HT1080 (cell line): ENCODE measurements at regions not wholly inside any gene's neighbourhood (a gene's known extent, or its start where the extent isn't known, plus 50 kb on each side); places are given as distances from the start of the nearest gene placed in this dataset.

Experiments used
- DNase-seq: peaks from one replicate; pipeline ENCODE4 v3.0.0-alpha.2; 2015; ENCODE audit warnings: low read depth

DNA sequence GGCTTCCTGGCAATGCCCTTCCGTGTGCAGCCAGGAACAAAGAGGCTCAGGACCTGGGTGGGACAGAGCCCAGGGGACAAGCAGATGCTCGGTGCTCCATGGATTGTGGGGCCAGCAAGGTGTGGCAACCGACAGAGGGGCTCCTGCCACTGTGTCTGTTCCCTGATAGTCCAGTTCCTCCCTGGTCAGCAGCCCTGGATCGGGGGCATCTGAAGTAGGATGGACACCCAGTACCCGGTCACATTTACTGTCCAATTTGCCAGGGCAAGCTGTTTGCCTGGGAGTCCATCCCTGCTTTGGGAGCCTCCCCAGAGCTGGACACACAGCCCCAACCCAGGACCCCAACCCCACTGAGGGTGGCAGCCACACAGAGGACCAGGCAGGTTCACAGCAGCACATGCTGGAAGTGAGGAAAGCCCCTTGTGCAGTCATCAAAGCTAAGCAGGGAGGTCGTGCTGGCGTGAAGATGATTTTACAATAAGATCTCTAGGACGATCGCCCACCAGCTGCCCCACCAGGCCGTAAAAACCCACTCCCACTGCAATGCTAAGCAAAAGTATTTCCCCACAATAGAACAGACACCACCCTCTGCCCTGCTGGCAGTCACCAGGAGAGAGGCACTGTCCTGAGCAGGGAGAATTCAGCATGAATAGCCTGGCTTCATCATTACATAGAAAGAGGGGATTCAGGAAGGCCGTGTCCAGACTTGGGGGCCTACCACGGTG, 141.7 kb downstream of the NDUFA10 start:
- DNase-seq: no peak

DNA sequence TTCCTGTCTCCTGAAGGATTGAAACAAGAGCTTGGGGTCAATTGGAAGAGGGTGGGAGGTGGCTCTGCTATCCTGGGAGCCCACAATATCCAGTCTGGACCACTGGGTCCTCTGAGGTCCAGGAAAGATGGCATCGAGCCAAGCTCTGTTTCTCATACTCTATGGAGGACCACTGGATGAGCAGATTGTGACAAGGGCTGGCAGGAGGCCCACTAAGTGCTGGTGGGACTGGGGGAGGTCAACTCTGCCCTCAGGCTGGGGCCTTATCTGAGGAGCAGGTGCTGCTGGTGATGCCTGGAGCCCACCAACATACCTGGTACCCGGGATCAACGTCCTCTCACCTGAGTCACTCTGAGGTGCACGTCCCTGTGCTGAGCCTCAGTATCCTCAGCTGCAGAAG, 142.4 kb downstream of the NDUFA10 start:
- no peak for DNase-seq

DNA sequence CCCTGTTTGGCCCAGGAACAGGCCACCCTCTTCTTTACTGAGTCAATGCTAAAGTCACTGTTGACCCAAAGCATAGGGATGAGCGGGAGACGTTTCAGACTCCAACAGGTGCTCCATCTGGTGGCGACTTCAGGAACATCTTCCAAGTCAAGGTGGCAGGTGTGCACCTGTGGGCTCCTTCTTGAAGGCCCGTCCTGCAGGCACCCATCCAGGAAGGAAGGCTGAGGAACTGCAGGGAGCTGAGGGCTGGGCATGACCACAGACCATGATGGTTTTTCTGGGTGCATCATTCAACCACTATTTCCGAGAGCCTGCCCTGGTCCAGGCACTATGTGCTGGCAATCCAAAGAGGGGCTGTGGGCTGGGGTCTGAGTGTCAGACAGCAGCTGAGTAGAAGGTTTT, 142.8 kb downstream of the NDUFA10 start:
- DNase-seq: no peak

DNA sequence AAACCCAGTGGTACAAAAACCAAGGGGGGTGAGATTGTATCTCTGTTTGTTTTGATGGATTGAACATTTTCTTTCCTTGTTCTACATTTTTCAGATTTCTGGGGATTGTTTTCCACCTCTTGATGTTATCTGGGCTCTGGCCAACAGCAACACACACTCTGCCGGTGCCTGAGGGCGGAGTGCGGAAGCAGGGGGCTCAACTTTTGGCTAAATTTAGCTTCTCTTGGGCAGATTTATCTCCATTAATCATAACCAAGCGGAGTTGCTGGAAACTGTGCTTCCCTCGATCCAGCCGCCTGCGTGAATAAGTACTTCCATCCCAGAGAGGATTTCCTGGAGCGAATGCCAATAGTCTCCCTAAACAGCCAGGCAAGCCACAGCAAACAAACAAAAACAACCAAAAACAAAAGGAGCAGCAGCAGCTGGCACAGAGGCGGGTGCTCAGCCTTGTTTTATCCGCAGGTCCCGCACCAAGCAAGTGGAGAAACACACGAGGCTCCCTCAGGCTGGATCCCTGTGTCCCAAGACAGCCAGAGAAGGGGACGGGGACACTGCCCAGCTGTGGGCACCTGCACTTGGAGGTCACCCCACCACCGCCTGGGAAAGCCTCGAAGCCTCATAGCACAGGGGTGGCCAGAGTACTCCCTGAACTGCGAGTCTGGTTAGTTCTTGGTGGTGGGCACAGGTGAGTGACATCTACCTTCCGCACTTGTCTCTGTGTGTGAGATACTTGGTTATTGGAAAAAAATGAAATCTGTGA, 143.4 kb downstream of the NDUFA10 start:
- no peak for DNase-seq

DNA sequence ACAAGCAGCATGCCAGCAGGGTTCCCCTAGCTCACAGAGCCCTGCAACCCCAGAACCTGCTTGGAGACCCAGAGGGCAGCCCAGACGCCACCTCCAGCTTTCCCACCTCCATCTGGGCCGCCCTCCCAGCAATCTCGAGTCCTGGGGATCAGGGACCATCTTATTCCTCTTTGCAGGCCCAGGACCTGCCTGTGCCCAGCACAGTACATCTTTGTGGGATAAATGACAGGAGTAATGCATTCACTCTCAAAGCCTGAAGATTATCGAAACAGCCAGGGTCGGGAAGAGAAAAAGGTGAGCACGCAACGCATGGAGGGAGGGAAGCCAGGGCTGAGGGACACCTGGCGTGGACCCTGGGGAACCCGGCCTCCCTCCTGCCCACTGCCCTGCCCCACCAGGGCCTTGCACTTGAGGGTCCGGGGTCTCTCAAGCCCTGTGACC, 144.1 kb downstream of the NDUFA10 start:
- no peak for DNase-seq

- DNase-seq: no peak
Measured at GRCh38 chr2:239880396-239880795, 144.7 kb downstream of the NDUFA10 start.

DNA sequence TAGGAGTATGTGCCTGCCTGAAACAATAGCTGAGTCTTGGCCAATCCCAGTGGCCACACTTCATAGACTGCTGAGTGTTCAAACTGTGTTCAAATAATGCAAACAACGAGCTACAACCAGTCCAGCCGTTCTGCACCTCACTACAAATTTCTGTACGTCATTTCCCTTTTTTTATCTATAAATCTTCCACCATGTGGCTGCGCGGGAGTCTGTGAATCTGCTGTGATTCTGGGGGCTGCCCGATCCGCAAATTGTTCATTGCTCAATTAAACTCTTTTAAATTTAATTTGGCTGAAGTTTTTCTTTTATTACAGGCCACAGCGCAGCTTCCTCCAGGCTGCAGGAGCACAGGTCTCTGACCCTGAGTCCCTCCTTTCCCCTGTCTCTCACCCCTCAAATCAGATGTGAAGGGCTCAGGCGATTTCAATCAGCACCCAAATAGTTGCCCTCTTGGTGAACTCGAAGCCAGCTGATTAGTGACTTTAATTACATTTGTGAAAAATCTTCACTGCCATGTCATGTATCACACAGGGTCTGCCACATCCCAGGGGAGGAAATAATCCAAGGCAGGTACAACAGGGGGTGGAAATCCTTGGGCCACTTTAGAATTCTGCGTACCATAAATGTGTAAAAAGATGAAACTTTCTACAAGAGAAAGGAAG, 145.6 kb downstream of the NDUFA10 start:
- DNase-seq: no peak

GRCh38 chr2:239878686-239879085, 146.5 kb downstream of the NDUFA10 start:
- no peak for DNase-seq

GRCh38 chr2:239876948-239877289, 148.2 kb downstream of the NDUFA10 start:
- no peak for DNase-seq

DNA sequence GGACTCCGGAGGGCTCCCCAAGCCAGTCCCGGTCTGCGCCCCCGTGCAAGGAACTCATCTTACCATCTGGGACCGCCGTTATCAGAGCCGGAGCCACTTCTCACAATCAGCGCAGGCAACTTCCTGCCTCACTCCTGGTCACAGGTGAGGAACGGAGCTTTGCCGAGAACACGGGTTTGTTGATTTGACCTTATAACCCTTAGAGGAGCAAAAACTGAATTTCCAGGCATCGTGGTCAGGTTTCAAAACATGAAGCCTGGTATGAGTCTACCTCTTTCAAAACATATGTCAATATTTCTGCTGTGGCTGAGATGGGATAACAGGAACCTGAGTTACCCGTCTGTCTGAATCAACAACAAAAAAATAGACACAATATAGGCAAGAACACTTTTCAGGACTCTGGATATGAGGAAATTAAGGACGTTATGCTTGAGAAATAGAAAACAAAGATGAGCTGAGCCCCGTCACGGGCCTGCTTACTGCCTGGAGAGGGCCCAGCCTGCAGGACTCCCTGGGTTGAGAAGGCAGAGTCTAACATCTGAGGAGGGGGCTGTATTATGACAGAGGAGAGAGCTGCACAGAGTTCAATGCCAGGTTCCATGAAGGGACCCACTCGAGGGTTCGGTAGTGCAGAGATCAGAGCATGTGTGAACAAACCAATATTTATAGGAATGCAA, 148.7 kb downstream of the NDUFA10 start:
- no peak for DNase-seq

GRCh38 chr2:239874636-239875356, 150.3 kb downstream of the NDUFA10 start:
- no peak for DNase-seq

DNA sequence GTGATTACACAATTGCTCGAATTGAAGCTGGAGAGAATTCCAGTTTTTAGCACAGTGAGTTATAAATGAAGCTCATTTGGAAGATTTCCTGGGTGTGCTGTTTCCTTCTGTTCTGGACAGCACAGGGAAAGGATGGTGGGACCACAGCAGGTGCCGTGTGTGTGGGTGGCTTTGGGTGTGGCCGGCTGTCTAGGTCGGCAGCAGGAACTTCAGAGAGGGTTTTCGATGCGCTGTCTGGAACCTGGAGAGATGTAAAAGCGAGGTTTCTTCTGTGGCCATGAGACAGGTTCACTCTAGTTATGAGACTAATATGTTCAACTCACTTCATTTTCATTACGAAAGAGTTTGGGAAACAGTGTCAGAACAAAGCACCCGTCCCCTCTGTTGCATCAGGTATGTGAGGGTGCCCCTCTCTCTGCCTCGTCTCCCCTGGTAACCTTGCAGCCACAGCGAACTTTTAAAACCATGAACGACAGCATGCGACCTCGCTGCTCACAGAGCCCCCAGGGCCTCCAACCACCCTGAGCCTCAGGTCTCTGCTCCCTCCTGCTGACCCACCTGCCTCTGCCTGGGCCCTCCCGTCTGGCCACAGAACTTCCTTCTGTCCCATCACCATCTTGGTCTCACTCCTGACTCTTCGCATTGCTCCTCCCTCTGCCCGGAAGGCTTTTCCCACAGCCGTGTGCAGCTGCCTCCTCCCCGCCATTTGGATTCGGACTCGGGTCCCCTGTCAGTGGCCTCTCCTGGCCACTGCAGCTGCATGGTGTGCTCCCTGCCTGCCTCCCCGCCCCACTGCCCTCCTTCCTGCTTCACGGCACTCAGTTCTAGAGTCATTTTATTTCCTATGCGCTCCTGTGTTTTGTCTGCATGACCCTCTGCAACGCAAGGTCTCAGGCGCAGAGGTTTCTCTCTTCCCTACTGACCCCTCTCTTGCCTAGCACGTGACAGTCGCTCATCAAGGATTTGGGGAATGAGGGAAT, 151.2 kb downstream of the NDUFA10 start:
- DNase-seq: no peak

- DNase-seq: no peak
Measured at GRCh38 chr2:239871481-239872435, 153.4 kb downstream of the NDUFA10 start.

DNA sequence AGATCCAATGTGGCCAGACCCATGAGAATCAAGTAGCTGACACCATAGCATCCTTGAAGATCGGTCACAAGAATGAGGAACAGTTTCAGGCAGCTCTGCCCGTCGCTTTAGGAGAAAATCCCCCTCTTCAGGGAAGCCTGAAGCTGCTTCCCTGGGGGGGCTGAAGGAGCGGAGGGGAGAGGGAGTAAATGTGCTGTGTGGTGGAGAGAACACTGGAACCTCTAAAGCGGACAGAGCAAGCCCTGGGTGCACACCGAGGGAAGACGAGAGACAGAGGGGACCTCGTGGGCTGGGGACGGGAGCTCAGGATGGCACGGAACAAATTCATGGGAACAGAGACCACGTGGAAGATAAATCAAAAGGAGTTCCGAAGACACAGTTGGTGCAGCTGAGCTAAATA, 154.3 kb downstream of the NDUFA10 start:
- DNase-seq: no peak

GRCh38 chr2:239870276-239870675, 154.9 kb downstream of the NDUFA10 start:
- no peak for DNase-seq

DNA sequence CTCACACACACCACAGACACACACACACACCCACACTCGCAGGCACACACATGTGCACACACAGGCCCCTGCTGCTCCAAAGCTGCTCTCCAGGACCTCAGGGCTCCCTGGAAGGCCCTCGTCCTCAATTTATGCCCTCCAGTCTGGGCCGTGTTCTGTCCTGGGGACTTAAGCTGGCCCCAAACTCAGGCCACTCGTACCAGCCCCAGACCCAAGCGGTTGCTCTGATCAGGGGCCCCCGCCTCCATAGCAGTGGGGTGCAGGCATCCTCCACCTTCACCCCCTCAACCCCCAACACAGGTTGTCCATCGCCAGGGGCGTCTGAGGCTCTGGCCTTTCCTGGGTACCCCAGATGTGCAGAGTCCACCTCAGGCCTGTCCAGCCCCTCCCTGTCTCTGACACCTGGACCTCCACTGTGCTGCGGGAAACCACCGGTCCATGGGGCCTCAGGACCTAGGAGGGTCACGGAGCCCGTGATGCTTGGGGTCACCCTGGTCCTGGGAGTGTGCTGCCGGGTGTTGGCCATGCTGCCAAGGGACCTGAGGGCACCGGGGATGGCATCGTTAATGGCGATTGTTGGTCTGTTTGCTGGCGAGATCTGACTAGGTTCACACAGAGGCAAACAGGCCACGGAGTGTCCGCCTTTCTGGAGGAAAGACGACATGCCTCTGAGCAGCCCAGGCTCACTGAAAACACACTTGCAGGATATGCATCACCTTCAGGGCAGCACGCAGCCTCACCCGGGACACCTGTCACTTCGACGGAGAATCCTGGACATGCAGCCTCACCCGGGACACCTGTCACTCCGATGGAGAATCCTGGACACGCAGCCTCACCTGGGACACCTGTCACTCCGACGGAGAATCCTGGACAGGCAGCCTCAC, 155.6 kb downstream of the NDUFA10 start:
- DNase-seq: no peak

- DNase-seq: no peak
Measured at GRCh38 chr2:239868556-239869181, 156.5 kb downstream of the NDUFA10 start.
